GM08714 (cell line): ENCODE measurements at regions not wholly inside any gene's neighbourhood (a gene's known extent, or its start where the extent isn't known, plus 50 kb on each side); places are given as distances from the start of the nearest gene placed in this dataset.
"Not testable (repeated sequence)": the region's sequence is repeated elsewhere in the genome, so short reads cannot be mapped to it uniquely, and the experiment has no call there.

Source experiments
- H3K4me3 ChIP-seq: fragments of 200-500 bp; sonication (Bioruptor generic); 2 replicates; pipeline ENCODE4 v1.5.1; 2014; ENCODE audit warnings: mild to moderate bottlenecking, low read length, inconsistent platforms
- ZNF274 ChIP-seq: IDR thresholded peaks from 2 replicates; pipeline ENCODE4 v1.6.1; 2012; ENCODE audit warnings: mild to moderate bottlenecking, low read depth, low read length

DNA sequence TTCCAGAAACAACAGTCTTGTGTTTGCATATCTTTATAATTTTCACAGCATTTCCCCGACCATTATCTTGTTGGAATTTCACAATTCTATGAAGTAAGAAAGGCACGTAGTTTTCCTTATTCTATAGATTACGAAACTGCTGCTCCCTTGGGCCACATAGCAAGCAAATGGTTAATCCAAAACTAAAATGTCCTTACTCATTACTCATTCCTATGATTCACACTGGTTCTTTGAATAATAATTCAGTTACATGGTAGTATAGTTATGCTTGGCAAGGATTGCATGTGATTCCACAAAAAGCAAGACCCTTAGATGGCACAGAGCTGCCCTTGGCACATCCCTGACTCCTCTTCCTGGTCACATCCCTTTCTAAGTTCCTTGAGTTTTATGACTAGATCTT, 51.2 kb downstream of the OR13H1 start:
- H3K4me3 ChIP-seq = no peak overlapping the region
- no peak for TF ChIP-seq ZNF274

DNA sequence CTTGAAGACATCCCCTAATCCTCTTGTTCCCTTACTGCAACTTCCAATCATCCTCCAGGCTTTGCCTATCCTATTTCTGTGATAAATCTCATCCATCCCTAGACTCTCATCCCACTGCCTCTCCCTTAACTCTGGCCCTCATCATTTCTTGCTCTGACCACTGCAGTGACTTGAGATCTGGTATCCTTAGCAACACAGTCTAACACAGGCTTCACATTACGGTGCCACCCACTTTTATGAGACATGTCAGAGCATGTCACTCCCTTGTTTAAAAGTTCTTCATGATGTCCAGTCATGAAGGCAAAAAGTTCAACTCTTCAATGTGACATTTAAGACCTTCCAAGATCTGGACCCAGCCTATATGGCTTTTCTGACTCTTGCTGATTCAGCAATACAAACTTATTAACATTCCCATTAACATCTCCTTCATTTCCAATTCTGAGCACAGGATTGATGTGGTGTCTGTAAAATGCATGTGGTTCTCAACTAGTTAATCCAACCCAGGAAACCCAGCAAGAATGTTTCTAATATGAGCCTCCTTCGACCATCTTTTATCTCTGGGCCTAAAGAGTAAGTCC, 64.0 kb downstream of the OR13H1 start:
- no peak overlapping the region for H3K4me3 ChIP-seq
- no peak for TF ChIP-seq ZNF274

DNA sequence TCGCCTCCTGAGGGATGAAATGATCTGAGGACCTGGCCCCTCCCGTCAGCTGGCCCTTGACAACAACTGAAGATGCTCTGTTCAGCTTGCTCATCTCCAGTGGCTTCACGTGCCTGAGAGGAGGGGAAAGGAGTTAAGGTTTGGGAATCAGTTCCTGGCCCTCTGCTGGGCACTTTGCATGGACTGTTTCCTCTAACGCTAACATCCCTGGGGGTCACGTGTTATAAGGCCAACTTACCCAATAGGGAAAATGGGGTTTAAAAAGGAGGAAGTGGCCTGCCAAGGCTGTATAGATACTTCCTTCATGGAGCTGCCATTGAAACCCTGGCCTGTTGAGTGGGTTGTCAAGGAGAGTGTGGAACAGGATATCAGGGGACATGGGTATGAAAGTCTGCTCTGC, 65.6 kb downstream of the OR13H1 start:
- no peak for TF ChIP-seq ZNF274

DNA sequence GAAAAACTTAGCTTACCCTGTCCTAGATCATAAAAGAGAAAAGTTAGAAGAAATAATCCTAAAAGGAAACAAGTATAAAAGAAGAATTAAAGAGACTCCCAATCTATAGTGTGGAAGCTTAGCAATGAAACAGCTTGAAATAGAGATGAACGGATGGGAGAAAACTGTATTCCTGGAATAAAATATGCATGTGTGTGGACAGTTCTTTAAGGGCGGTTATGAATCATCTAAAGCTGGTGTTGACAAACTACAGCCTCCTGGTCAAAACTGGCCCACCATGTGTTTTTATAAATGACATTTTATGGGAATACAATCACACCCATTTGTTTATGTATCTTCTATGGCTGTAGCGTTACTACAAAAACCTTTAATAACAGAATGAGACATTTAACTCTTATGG, 69.4 kb downstream of the OR13H1 start:
- TF ChIP-seq ZNF274 = no peak
- H3K4me3 ChIP-seq = no peak overlapping the region

More for the DNA sequence above, 65.6 kb downstream of the OR13H1 start:
- no peak overlapping the region for H3K4me3 ChIP-seq

DNA sequence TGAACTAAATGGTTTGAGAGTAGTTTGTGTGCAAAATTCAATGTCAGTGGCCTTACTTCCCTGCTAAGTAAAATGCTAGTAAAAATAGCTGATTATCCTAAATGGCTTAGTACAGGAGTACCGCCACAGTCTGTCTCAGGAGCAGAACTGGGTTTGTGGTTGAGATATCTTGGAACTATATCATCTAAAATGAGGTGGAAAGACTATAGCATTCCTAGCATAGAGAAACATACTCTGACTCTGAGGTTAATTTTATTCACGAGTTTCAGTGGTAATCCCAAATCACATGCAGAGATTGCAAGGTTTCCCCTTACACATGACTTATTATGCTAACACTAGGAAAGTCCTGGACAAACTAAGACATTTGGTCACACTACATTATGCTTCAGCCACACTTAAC, 70.4 kb downstream of the OR13H1 start:
- TF ChIP-seq ZNF274 = no peak
- no peak overlapping the region for H3K4me3 ChIP-seq

DNA sequence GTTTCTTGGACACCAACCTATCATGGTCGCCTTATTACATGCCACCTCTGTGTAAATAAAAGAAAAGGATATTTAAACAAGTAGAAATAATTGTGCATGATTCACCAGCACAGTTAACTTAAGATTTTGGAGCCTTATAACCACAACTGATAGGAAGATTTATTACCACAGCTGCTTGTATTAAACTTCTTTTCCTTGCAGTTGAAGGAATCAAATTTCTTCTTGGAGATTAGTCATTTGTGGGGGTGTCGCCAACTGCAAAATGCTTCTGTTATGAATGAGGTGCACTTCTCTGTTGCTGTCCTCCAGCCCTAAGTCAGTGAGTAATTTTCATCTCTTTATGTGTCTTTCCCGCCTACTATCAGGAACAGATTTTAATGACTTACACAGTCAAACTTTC, 73.3 kb downstream of the OR13H1 start:
- TF ChIP-seq ZNF274 = no peak

DNA sequence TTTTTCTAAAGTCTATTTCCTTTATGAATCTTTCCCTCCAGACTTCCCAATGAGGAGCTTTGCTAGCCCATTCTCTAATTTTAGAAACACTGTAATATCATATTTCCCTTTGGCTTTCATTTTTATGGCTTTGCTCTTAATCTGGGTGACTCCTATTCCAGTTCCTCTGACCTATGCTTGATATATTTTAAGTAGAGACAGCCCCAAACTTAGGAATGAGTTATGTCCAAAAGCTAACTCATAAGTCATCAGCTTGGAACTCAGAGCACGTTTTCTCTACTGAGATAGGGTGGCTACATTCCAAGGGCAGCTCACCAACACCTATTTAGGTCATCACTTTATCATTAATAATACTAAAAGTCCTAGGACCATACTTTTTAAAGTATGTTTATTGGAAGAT, 77.8 kb downstream of the OR13H1 start:
- no peak overlapping the region for H3K4me3 ChIP-seq
- no peak for TF ChIP-seq ZNF274

More for the DNA sequence above, 73.3 kb downstream of the OR13H1 start:
- H3K4me3 ChIP-seq = no peak overlapping the region

DNA sequence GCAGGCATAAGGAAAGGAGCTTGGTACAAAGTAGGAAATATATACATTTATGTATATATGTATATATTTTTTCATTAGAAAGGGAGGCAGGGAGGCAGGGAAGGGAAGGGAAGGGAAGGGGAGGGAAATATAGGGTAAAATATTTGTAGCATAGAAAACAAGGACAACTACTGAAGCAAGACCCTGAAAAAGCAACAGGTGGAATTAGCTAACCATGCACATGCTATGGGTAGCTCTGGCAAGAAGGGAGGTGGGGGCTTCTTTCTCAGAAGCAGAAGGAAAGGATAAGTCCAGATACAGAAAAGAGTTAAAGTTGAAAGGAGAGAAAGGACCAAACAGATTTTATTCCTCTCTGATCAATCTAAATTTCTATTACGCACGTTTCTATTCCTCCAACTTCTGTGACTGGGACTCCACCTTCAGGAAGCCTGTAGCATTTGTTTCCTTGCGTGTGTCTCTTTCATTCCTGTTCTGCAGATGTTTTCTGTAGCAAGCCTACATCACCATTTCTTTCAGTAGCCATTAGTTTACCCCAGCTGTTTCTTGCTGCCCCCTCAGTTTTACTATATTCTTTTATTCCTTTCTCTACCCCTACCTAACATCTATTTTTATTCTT, 82.9 kb downstream of the OR13H1 start:
- H3K4me3 ChIP-seq = no peak overlapping the region
- no peak for TF ChIP-seq ZNF274

DNA sequence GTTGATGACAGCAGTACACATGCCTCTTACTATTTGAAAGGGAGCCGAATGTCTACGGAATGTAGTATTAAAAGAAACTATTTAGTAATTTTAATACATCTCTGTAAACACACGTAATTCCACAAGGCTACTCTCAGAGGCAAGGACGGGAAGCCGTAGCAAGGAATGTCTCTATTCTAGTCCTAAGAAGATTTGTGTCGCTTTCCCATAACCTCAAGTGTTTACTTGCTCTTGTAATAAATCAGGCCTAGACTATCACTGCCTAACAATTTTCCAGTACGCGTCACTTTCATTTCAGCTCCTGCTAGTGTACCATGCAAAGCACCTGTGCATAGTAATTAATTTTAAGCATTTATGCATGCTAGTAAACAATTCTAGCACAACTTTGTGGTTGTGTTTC, 86.7 kb downstream of the OR13H1 start:
- no peak overlapping the region for H3K4me3 ChIP-seq
- TF ChIP-seq ZNF274 = no peak

DNA sequence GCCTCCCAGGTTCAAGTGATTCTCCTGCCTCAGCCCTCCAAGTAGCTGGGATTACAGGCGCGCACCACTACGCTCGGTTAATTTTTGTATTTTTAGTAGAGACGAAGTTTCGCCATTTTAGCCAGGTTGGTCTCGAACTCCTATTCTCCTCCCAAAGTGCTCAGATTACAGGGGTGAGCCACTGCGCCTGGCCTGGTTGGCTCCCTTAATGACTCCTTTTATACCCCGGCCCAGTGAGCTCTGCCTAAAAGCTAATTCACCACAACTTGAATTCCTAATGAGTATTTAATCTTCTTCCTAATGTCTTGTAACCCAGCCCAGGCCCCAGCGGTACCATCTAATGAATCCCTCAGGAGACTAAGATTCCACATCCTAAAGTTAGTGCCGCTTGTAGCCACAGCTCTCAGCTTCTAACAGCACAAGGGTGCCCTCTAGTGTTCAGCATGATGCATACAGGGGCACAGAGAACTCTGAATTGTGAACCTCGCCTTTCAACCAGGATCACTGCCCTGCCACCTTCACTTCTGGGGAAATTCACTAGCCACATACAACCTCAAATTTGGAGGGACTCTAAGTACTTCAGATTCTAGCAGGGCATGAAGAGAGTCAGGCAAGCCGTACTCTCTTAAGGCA, 89.5 kb downstream of the OR13H1 start:
- H3K4me3 ChIP-seq = no peak overlapping the region

DNA sequence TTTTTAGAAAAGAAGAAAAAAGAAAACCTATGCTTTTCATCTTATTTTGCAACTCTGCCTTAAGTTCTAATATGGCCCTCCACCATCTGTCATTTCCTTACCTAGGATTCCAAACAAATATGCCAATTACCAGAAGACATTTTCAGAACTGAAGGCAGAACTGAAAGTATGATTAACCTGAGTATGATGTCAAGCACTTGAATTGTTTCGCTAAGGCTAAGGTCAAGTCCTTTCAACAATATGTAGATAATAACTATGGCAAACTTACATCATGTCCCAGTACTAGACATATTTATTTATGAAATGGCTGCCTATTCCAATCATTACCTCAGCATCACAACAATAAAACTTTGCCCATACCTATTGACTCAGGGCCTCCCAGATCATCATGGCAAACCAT, 91.0 kb downstream of the OR13H1 start:
- H3K4me3 ChIP-seq = no peak overlapping the region
- no peak for TF ChIP-seq ZNF274

More for the DNA sequence above, 89.5 kb downstream of the OR13H1 start:
- TF ChIP-seq ZNF274 = no peak

DNA sequence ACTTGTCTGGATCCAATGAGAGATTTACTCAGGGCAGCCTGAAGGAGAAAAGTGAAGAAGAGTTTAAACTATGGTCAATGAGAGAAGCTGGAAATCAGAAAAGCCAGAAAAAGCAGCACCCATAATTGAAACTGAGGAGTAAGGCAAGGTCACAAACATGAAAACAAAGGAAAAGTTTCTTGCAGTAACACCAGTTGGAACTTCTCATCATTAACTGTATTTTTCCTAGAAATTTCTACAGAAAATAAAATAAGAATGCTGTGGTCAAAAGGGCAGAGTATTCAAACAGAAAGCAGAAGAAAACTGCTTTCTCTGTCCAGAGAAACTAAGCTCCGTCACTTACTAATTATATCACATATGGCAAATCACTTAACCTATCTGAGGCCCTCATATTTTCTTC, 102.2 kb downstream of the OR13H1 start:
- H3K4me3 ChIP-seq = no peak overlapping the region
- TF ChIP-seq ZNF274 = no peak

DNA sequence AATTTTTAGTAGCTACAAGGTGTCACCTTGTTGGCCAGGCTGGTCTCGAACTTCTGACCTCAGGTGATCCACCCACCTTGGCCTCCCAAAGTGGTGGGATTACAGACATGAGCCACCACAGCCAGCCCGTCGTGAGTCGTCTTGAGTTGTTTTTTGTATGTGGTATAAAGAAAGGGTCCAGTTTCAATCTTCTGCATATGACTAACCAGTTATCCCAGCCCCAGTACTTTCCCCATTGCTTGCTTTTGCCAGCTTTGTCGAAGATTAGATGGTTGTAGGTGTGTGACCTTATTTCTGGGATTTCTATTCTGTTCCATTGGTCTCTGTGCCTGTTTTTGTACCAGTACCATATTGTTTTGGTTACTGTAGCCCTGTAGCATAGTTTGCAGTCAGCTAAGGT, 105.9 kb downstream of the OR13H1 start:
- no peak for TF ChIP-seq ZNF274
- no peak overlapping the region for H3K4me3 ChIP-seq

DNA sequence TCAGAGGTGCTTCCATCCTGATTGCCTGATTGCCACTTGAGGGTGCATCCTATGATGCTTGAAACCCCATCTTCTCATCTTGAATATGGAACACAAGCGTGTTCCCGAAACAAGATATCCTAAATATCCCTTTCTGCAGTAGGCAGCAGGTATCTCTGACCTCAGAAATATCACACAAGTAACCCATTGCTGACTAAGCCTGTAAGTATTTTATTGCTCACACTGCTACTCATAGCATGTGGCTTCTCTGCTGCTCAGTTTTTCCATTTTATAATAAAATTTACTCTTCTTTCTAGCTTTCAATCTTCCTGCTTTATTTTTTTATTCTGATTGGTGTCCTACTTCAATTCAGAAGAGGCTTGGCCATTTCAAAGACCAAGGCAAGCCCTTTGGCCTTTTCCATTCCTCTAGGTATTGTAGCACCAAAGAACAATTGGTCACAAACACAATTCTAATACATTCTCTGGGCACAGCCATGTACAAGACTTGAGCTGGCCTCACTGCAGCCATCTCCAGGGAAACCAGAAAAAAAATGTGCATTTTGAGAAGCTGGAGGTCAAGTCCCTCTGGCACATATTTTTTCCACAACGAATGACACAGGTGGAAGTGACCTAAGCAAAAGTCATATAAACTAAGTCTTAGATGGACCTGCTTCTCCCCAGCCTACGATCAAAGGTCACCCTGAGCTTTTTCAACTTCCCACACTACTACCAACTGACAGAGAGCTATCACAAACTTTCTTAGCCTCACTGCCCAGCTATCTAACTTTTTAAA, 107.0 kb downstream of the OR13H1 start:
- no peak overlapping the region for H3K4me3 ChIP-seq
- no peak for TF ChIP-seq ZNF274

DNA sequence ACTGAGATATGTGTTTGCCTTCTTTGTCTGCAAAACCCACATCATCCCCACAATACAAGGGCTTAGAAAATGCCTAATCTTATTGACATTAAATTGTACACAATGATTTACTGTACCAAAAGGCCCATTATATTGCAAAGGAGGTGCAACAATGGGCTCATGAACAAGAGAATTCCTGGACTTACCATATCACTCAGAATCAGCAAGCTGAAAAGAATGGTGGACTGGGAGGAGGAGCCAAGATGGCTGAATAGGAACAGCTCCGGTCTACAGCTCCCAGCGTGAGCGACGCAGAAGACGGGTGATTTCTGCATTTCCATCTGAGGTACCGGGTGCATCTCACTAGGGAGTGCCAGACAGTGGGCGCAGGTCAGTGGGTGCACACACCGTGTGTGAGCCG, 119.9 kb downstream of the OR13H1 start:
- H3K4me3 ChIP-seq = not testable (repeated sequence)

DNA sequence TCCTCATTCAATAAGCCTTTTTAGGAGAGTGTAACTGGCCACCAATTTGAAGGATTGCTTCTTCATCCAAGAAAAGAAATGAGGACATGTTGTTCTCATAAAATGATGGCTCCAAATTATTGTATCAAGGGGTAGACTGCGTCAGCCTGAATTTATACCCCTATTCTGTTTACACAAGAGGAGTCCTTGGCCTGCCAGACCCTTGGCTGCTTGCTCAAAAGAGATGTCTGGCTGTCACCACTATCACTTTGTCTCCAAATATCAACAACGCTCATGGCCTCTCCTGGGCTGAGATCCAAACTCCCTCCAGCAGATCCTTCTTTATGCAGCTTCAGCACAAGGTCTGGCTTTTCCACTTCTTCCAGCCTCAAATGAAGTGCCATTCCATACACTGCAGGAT, 127.9 kb downstream of the OR13H1 start:
- no peak for TF ChIP-seq ZNF274
- H3K4me3 ChIP-seq = no peak overlapping the region
